ENCODE measurements at regions not wholly inside any gene's neighbourhood (a gene's known extent, or its start where the extent isn't known, plus 50 kb on each side); places are given as distances from the start of the nearest gene placed in this dataset.

GRCh38 chr4:31896349-31896748 is 1176.2 kb downstream of the PCDH7 start:
- Mint-ChIP-seq H3K27ac (no peak overlapping the region), H3K4me1 (ENCODE audit: unreplicated experiment) (no peaks in the 10 kb centered on the region), H3K36me3 (no peaks in the 10 kb centered on the region), H3K27me3 (no peaks in the 10 kb centered on the region), H3K9me3 (no peaks in the 10 kb centered on the region), H3K4me3 (no peak overlapping the region)
- no peak for TF ChIP-seq CTCF (conservative IDR thresholded peaks at IDR 0.05)
- no peak for DNase-seq (ENCODE audit: extremely low spot score, unreplicated experiment)

GRCh38 chr4:31905363-31905762 is 1185.2 kb downstream of the PCDH7 start:
- no peak for TF ChIP-seq CTCF (conservative IDR thresholded peaks at IDR 0.05)
- Mint-ChIP-seq H3K27ac (no peak overlapping the region), H3K9me3 (peaks cover 6% of the 10 kb centered on the region), H3K4me3 (no peak overlapping the region), H3K36me3 (no peaks in the 10 kb centered on the region), H3K4me1 (ENCODE audit: unreplicated experiment) (peaks cover 7% of the 10 kb centered on the region), H3K27me3 (no peaks in the 10 kb centered on the region)
- DNase-seq (ENCODE audit: extremely low spot score, unreplicated experiment): no peak

GRCh38 chr4:31908261-31908660 is 1188.1 kb downstream of the PCDH7 start:
- Mint-ChIP-seq H3K9me3 (peaks cover 6% of the 10 kb centered on the region), H3K27ac (no peak overlapping the region)
- no peak for TF ChIP-seq CTCF (conservative IDR thresholded peaks at IDR 0.05)

GRCh38 chr4:31917334-31917733 is 1197.2 kb downstream of the PCDH7 start:
- Mint-ChIP-seq H3K27me3 (no peaks in the 10 kb centered on the region), H3K4me3 (no peak overlapping the region), H3K4me1 (ENCODE audit: unreplicated experiment) (no peaks in the 10 kb centered on the region), H3K27ac (no peak overlapping the region), H3K9me3 (peaks cover 16% of the 10 kb centered on the region), H3K36me3 (no peaks in the 10 kb centered on the region)
- no peak for DNase-seq (ENCODE audit: extremely low spot score, unreplicated experiment)
- no peak for TF ChIP-seq CTCF (conservative IDR thresholded peaks at IDR 0.05)

More at GRCh38 chr4:31908261-31908660, 1188.1 kb downstream of the PCDH7 start:
- H3K4me3 Mint-ChIP-seq: no peak overlapping the region
- H3K36me3 Mint-ChIP-seq: no peaks in the 10 kb centered on the region
- no peak for DNase-seq (ENCODE audit: extremely low spot score, unreplicated experiment)
- peaks cover 7% of the 10 kb centered on the region for H3K4me1 Mint-ChIP-seq (ENCODE audit: unreplicated experiment)
- no peaks in the 10 kb centered on the region for H3K27me3 Mint-ChIP-seq

- Mint-ChIP-seq H3K36me3 (no peaks in the 10 kb centered on the region), H3K9me3 (peaks cover 20% of the 10 kb centered on the region), H3K27me3 (no peaks in the 10 kb centered on the region), H3K27ac (no peak overlapping the region), H3K4me1 (ENCODE audit: unreplicated experiment) (no peaks in the 10 kb centered on the region), H3K4me3 (no peak overlapping the region)
- TF ChIP-seq CTCF (conservative IDR thresholded peaks at IDR 0.05): no peak
- no peak for DNase-seq (ENCODE audit: extremely low spot score, unreplicated experiment)
Observed at GRCh38 chr4:31918891-31919290, 1198.7 kb downstream of the PCDH7 start.

GRCh38 chr4:31923634-31924033 is 1203.5 kb downstream of the PCDH7 start:
- peaks cover 13% of the 10 kb centered on the region for H3K9me3 Mint-ChIP-seq
- no peak overlapping the region for H3K4me3 Mint-ChIP-seq
- DNase-seq (ENCODE audit: extremely low spot score, unreplicated experiment): no peak
- no peaks in the 10 kb centered on the region for H3K4me1 Mint-ChIP-seq (ENCODE audit: unreplicated experiment)
- no peak overlapping the region for H3K27ac Mint-ChIP-seq
- TF ChIP-seq CTCF (conservative IDR thresholded peaks at IDR 0.05): no peak
- H3K27me3 Mint-ChIP-seq: no peaks in the 10 kb centered on the region
- no peaks in the 10 kb centered on the region for H3K36me3 Mint-ChIP-seq

All from type B pancreatic cell (in vitro differentiated cells).